H1 (cell line): ENCODE measurements at regions not wholly inside any gene's neighbourhood (a gene's known extent, or its start where the extent isn't known, plus 50 kb on each side); places are given as distances from the start of the nearest gene placed in this dataset.

Source experiments
- CEBPB ChIP-seq: IDR thresholded peaks from 2 replicates; pipeline ENCODE4 v1.6.1; 2012; ENCODE audit warnings: low read depth, low read length
- CREB1 ChIP-seq: IDR thresholded peaks from 2 replicates; pipeline ENCODE4 v1.6.1; 2012; ENCODE audit warnings: inconsistent platforms
- EZH2 ChIP-seq: fragments of 200-600 bp; sonication (generic); IDR thresholded peaks from 2 replicates; pipeline ENCODE4 v1.7.1; 2012; ENCODE audit warnings: low read depth, mild to moderate bottlenecking, moderate library complexity, low read length, inconsistent platforms; ENCODE audit not compliant: severe bottlenecking
- FOSL1 ChIP-seq: IDR thresholded peaks from 2 replicates; pipeline ENCODE4 v1.6.1; 2011; ENCODE audit warnings: mild to moderate bottlenecking, low read depth, low read length, moderate library complexity; ENCODE audit not compliant: insufficient read depth
- JUND ChIP-seq: IDR thresholded peaks from 2 replicates; pipeline ENCODE4 v1.6.1; 2011; ENCODE audit warnings: mild to moderate bottlenecking, improper control_type of control experiment, low read length
- KDM1A ChIP-seq: fragments of 200-600, 300-600 bp; sonication (generic); IDR thresholded peaks from 2 replicates; pipeline ENCODE4 v1.7.1; 2016; ENCODE audit warnings: mild to moderate bottlenecking, low read length, borderline replicate concordance
- POLR2A ChIP-seq, 2 experiments: IDR thresholded peaks; 1 replicate in 1 of 2; 2 replicates in 1 of 2; pipeline ENCODE4 v1.6.1; 2011; ENCODE audit warnings: low read depth in 2 of 2, low read length in 2 of 2, mild to moderate bottlenecking in 2 of 2; ENCODE audit errors: control extremely low read depth in 1 of 2
- RAD21 ChIP-seq, 2 experiments: IDR thresholded peaks in 1 of 2; conservative IDR thresholded peaks in 1 of 2; 2 replicates each; pipeline ENCODE4 v1.6.1; 2011; ENCODE audit warnings: low read depth in 2 of 2, low read length in 2 of 2, improper control_type of control experiment in 1 of 2, inconsistent platforms in 1 of 2, mild to moderate bottlenecking in 1 of 2, moderate library complexity in 1 of 2
- YY1 ChIP-seq: IDR thresholded peaks from 2 replicates; pipeline ENCODE4 v1.6.1; 2011; ENCODE audit warnings: low read depth, mild to moderate bottlenecking, low read length
- TF ChIP-seq, protein P1 (sequence below), 3 experiments: IDR thresholded peaks; 1 replicate in 2 of 3; 2 replicates in 1 of 3; pipeline versions ENCODE4 v1.5.1 to v1.6.1; 2011; ENCODE audit warnings: low read length in 3 of 3, mild to moderate bottlenecking in 3 of 3, inconsistent platforms in 2 of 3, low read depth in 1 of 3, moderate library complexity in 1 of 3; ENCODE audit not compliant: insufficient read depth in 1 of 3; ENCODE audit errors: control extremely low read depth in 1 of 3
- TF ChIP-seq, protein P2 (sequence below): IDR thresholded peaks from 2 replicates; pipeline ENCODE4 v1.6.1; 2011; ENCODE audit warnings: low read depth, mild to moderate bottlenecking, low read length; ENCODE audit not compliant: insufficient read depth

DNA sequence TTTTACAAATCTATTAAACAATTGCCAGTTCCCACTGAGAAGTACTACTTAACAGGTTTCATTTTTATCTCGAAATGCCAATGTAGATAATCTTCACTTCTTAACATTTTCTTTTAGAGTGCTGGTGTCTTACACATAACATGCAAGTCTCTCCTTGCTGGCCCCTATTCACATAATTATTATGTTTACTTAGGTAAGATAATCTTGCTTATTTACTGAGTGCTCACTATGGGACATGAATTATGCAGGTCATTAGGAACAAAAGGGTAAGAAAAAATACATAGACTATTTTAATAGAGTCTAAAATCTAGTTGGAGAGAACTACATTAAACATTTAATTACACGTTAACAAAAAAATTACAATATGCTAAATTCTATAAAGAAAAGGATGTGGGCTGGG is 328.4 kb downstream of the PRR16 start:
- TF ChIP-seq CEBPB (no peak), CREB1 (no peak), JUND (no peak), POLR2A (IDR thresholded peaks at IDR 0.05; ENCODE audit: control extremely low read depth in 1 of 2, low read depth in 2 of 2, low read length in 2 of 2) (no peak), EZH2 (no peak), FOSL1 (no peak), RAD21 (IDR thresholded peaks at IDR 0.05 in 1 of 2, conservative IDR thresholded peaks at IDR 0.05 in 1 of 2; ENCODE audit: low read depth in 2 of 2, low read length in 2 of 2) (no peak), KDM1A (no peak), YY1 (no peak)
- TF ChIP-seq, protein P1, sequence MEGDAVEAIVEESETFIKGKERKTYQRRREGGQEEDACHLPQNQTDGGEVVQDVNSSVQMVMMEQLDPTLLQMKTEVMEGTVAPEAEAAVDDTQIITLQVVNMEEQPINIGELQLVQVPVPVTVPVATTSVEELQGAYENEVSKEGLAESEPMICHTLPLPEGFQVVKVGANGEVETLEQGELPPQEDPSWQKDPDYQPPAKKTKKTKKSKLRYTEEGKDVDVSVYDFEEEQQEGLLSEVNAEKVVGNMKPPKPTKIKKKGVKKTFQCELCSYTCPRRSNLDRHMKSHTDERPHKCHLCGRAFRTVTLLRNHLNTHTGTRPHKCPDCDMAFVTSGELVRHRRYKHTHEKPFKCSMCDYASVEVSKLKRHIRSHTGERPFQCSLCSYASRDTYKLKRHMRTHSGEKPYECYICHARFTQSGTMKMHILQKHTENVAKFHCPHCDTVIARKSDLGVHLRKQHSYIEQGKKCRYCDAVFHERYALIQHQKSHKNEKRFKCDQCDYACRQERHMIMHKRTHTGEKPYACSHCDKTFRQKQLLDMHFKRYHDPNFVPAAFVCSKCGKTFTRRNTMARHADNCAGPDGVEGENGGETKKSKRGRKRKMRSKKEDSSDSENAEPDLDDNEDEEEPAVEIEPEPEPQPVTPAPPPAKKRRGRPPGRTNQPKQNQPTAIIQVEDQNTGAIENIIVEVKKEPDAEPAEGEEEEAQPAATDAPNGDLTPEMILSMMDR (IDR thresholded peaks at IDR 0.05; ENCODE audit: control extremely low read depth in 1 of 3, insufficient read depth in 1 of 3, low read depth in 1 of 3, low read length in 3 of 3): no peak
- TF ChIP-seq, protein P2, sequence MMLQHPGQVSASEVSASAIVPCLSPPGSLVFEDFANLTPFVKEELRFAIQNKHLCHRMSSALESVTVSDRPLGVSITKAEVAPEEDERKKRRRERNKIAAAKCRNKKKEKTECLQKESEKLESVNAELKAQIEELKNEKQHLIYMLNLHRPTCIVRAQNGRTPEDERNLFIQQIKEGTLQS: no peak
